Fibroblast of skin of right biceps (primary cell): ENCODE measurements at regions not wholly inside any gene's neighbourhood (a gene's known extent, or its start where the extent isn't known, plus 50 kb on each side); places are given as distances from the start of the nearest gene placed in this dataset.
"Not testable (repeated sequence)": the region's sequence is repeated elsewhere in the genome, so short reads cannot be mapped to it uniquely, and the experiment has no call there.

Experiments used
- DNase-seq: peaks from one replicate; pipeline ENCODE4 v3.0.0-alpha.2; 2013

- DNase-seq = no peak
Measured at GRCh38 chrX:97863261-97863660, 979.6 kb downstream of the RPA4 start.

GRCh38 chrX:97867266-97867665 is 983.6 kb downstream of the RPA4 start:
- DNase-seq = no peak

GRCh38 chrX:97876697-97877407 is 993.1 kb downstream of the RPA4 start:
- peak; percentile 65 for DNase-seq

GRCh38 chrX:97882306-97882705 is 998.6 kb downstream of the RPA4 start:
- peak; percentile 53 for DNase-seq

- DNase-seq = peak; percentile 69
Measured at GRCh38 chrX:97895751-97896150, 1012.0 kb downstream of the RPA4 start.

GRCh38 chrX:97897998-97898397 is 1014.3 kb downstream of the RPA4 start:
- no peak for DNase-seq

- DNase-seq = peak; percentile 72
Measured at GRCh38 chrX:97898798-97899197, 1015.1 kb downstream of the RPA4 start.

- no peak for DNase-seq
Measured at GRCh38 chrX:97907791-97908190, 1024.1 kb downstream of the RPA4 start.

GRCh38 chrX:97909245-97909644 is 1025.5 kb downstream of the RPA4 start:
- no peak for DNase-seq

GRCh38 chrX:97915390-97915789 is 1031.7 kb downstream of the RPA4 start:
- not testable (repeated sequence) for DNase-seq

- DNase-seq = not testable (repeated sequence)
Measured at GRCh38 chrX:97921223-97921622, 1037.5 kb downstream of the RPA4 start.

GRCh38 chrX:97931586-97931985 is 1047.9 kb downstream of the RPA4 start:
- DNase-seq = no peak

- no peak for DNase-seq
Measured at GRCh38 chrX:97936296-97936695, 1052.6 kb downstream of the RPA4 start.

- no peak for DNase-seq
Measured at GRCh38 chrX:97938706-97939105, 1055.0 kb downstream of the RPA4 start.

- DNase-seq = peak; percentile 2
Measured at GRCh38 chrX:97968376-97969163, 1084.9 kb downstream of the RPA4 start.

GRCh38 chrX:97984641-97985040 is 1100.9 kb downstream of the RPA4 start:
- peak; percentile 2 for DNase-seq

GRCh38 chrX:97985096-97985495 is 1101.4 kb downstream of the RPA4 start:
- no peak for DNase-seq

- DNase-seq = no peak
Measured at GRCh38 chrX:97987979-97988378, 1104.3 kb downstream of the RPA4 start.

GRCh38 chrX:97995834-97996233 is 1112.1 kb downstream of the RPA4 start:
- no peak for DNase-seq

GRCh38 chrX:98028691-98029090 is 1145.0 kb downstream of the RPA4 start:
- no peak for DNase-seq

- DNase-seq = no peak
Measured at GRCh38 chrX:98029861-98030260, 1146.2 kb downstream of the RPA4 start.

GRCh38 chrX:98057176-98057575 is 1173.5 kb downstream of the RPA4 start:
- no peak for DNase-seq

- DNase-seq = no peak
Measured at GRCh38 chrX:98065151-98065550, 1181.4 kb downstream of the RPA4 start.

- peak; percentile 35 for DNase-seq
Measured at GRCh38 chrX:98067611-98068010, 1183.9 kb downstream of the RPA4 start.
